GM18505 (cell line): ENCODE measurements at regions not wholly inside any gene's neighbourhood (a gene's known extent, or its start where the extent isn't known, plus 50 kb on each side); places are given as distances from the start of the nearest gene placed in this dataset.

Experiments used
- ATAC-seq: cut with Tn5 transposase; IDR thresholded peaks from one replicate; pipeline ENCODE4 v1.9.1; 2021; ENCODE audit not compliant: unreplicated experiment
- POLR2A ChIP-seq: IDR thresholded peaks from 4 replicates; pipeline ENCODE4 v1.6.1; 2011; ENCODE audit warnings: borderline replicate concordance; ENCODE audit not compliant: insufficient read depth, insufficient read length; ENCODE audit errors: extremely low read depth

- no peak for TF ChIP-seq POLR2A
- ATAC-seq = no peak
Observed at GRCh38 chr15:61467823-61468222, 238.7 kb upstream of the RORA start.

- TF ChIP-seq POLR2A = no peak
- no peak for ATAC-seq
Observed at GRCh38 chr15:61459785-61460707, 230.9 kb upstream of the RORA start.

DNA sequence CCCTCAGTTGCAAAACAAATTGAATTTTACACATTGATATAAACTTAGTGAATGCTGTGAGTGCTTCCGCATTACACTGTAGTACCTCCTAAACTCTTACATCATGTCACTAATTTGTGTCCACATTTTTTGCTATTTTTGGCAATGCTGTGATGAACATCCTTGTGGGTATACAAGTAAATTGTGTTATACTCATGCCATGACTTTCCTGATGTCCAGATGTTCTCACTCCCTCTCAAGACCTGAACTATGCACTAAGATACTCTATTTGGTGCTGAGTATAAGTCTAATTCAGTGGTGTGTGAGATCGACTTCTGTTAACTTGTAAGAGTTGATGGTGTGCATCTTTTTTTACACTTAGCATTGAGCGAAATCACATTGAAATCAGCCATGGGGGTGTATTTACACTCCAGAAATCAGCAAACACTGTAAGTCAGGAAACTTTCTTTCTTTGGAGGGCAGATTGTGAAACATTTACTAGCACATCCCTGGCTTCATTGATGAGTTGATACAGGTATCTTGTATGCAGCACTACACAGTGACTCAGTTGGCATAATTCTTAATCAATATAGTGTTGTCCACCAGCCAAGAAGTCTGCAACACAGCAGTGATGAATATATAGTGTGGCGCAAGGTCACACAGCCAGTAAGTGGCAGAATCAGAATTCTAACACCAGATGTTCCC, 228.1 kb upstream of the RORA start:
- no peak for TF ChIP-seq POLR2A
- ATAC-seq = no peak

DNA sequence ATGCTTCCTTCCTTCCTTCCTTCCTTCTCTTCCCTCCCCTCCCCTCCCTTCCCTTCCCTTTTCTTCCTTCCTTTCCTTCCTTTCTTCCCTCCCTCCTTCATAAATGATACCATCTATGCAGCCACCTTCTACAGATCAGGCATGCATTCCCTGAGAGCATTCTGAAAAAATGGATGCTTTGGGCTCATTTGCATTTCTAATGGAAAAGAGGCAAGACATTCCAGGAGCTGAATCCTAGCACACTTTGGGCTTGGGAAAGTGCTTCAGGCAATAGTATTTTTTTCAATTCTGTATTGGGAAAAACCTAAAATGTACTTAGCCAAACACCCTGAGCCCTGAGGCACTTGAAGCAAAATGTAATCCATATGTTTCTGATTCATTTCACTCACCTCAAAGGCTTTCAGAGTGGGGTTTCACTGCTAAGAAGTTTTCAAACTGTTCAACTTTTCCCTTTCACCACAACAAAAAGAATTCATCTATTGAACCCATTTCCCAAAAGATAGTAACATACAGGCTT, 220.1 kb upstream of the RORA start:
- TF ChIP-seq POLR2A = no peak
- ATAC-seq = no peak

DNA sequence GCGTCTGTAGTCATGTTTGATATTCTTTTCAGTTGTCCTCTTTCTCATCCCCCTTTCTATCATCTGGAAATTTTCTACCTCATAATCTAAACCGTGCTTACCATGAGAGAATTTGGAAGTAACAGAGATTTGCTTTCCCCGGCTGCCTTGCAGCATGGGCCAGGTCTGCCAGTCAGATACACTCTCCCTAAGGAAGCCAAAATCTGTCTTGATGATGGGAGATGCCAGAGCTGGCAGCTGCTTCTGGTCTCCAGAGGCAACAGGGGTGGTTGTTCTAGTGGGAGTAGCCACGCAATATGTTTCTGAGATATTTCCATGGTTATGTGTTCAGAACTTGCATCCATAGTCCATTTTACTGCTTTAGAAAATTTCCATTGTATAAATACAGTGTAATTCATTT, 218.9 kb upstream of the RORA start:
- TF ChIP-seq POLR2A = no peak
- no peak for ATAC-seq

GRCh38 chr15:61444585-61444984, 215.5 kb upstream of the RORA start:
- no peak for ATAC-seq
- TF ChIP-seq POLR2A = no peak

DNA sequence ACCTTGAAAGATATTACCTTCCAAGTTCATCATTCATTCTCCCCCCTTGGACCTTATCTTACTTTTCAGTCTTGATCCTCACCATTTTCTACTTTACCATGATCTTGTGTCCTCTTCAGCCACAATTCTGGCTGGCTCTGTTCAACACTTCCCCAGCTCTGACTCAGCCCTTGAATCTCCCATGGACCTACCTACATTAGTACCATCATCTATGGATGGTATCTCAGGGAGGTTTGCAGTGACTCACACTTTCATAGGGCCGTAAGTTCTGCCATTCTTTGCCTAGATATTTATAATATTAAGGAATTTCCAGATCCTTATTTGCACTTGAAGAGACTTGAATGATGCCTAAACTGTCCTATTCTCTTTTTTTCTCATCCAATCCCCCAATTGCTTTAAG, 213.7 kb upstream of the RORA start:
- ATAC-seq = no peak
- TF ChIP-seq POLR2A = no peak

GRCh38 chr15:61441891-61442290, 212.8 kb upstream of the RORA start:
- ATAC-seq = no peak
- no peak for TF ChIP-seq POLR2A

GRCh38 chr15:61426466-61426865, 197.4 kb upstream of the RORA start:
- TF ChIP-seq POLR2A = no peak
- ATAC-seq = no peak

DNA sequence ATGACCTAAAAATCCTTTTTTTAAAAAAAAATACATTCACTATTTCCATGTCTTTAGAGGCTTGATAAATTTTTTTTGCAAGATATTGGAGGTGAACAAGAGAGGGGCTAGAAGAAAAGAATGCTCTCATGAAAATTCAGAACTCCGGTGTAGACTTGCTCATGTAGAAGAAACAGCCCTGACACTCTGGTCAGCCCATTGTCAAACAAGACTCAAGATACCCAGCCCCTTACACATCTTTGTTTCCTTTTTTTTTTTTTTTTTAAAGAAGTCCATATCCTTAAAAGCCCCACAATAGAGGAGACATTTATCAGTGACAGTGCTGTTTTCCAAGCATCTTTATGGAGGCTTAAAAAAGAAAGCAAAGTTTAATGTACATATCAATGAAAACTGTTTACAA, 196.8 kb upstream of the RORA start:
- no peak for ATAC-seq
- no peak for TF ChIP-seq POLR2A

DNA sequence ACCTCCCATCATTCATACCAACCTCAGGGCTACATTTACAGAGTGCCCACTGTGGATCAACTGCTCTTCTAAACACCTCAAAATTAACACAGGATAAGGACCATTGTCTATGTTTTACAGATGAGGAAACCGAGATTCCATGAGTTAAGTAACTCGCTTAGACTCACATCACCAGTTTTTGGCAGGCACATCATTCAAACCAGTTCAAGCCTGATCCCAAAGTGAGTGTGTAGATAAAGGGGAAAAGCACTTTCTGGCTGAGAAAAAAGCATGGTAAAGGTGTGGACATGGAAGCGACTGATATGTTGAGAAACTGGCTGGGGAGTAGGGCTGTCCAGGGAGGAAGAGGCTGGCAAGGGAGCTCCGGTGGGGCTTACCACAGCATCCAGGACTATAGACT, 193.7 kb upstream of the RORA start:
- no peak for TF ChIP-seq POLR2A
- no peak for ATAC-seq

GRCh38 chr15:61421938-61422337, 192.8 kb upstream of the RORA start:
- TF ChIP-seq POLR2A = no peak
- no peak for ATAC-seq

DNA sequence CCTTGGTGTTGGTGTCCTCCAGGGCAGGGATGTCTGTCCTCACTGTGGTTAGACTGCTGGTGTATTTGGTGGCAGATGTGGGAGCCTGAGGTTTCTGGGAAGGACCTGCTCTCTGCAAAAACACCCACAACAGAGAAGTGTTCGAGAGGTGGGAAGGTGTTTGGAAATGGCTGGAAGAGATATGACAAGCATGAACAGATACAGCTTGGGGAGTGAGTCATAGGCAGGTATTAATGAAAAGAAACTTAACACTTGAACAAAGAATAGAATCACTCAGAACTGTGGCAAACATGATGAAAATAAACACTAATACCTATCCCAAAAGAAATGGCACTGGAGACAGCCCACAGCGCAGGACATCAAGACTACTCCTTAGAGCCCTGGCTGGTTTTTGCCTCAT, 192.4 kb upstream of the RORA start:
- ATAC-seq = no peak
- TF ChIP-seq POLR2A = no peak

- ATAC-seq = no peak
- no peak for TF ChIP-seq POLR2A
Observed at GRCh38 chr15:61420546-61420945, 191.4 kb upstream of the RORA start.
